HEK293T (cell line): ENCODE measurements at regions not wholly inside any gene's neighbourhood (a gene's known extent, or its start where the extent isn't known, plus 50 kb on each side); places are given as distances from the start of the nearest gene placed in this dataset.

ENCODE experiments used
- CTCF ChIA-PET: fragments of 350-600 bp; formaldehyde crosslinking; extraction: SDS; loops from one replicate; lab custom pipeline; 2021; ENCODE audit warnings: antibody characterized with exemption, inconsistent platforms; lab: Yijun Ruan, JAX
- POLR2A ChIA-PET: fragments of 350-600 bp; formaldehyde crosslinking; extraction: SDS; loops from one replicate; lab custom pipeline; 2020; ENCODE audit warnings: antibody characterized with exemption, inconsistent platforms; lab: Yijun Ruan, JAX
- DNase-seq: peaks from one replicate; pipeline ENCODE4 v3.0.0; 2012; ENCODE audit warnings: mixed read lengths; ENCODE audit errors: extremely low spot score
- ARNT ChIP-seq: fragments of 450-650 bp; IDR thresholded peaks from 2 replicates; pipeline ENCODE4 v1.6.1; 2017; ENCODE audit warnings: mild to moderate bottlenecking
- BHLHE40 ChIP-seq: fragments of 450-650 bp; IDR thresholded peaks from 2 replicates; pipeline ENCODE4 v1.6.1; 2016; ENCODE audit warnings: mild to moderate bottlenecking, moderate library complexity, borderline replicate concordance
- CTBP1 ChIP-seq: fragments of 450-650 bp; IDR thresholded peaks from 2 replicates; pipeline ENCODE4 v1.6.1; 2016; ENCODE audit warnings: borderline replicate concordance
- ELF4 ChIP-seq: fragments of 450-650 bp; IDR thresholded peaks from 2 replicates; pipeline ENCODE4 v1.6.1; 2017; ENCODE audit warnings: antibody characterized with exemption
- FOXA1 ChIP-seq: fragments of 450-650 bp; IDR thresholded peaks from 2 replicates; pipeline ENCODE4 v1.6.1; 2016; ENCODE audit warnings: mild to moderate bottlenecking
- FOXK2 ChIP-seq: fragments of 450-650 bp; IDR thresholded peaks from 2 replicates; pipeline ENCODE4 v1.6.1; 2016; ENCODE audit warnings: mild to moderate bottlenecking
- FOXM1 ChIP-seq: fragments of 450-650 bp; IDR thresholded peaks from 2 replicates; pipeline ENCODE4 v1.6.1; 2017; ENCODE audit warnings: mild to moderate bottlenecking, borderline replicate concordance
- HDGF ChIP-seq: fragments of 450-650 bp; IDR thresholded peaks from 2 replicates; pipeline ENCODE4 v1.6.1; 2017; ENCODE audit warnings: antibody characterized with exemption, borderline replicate concordance
- L3MBTL2 ChIP-seq: fragments of 450-650 bp; conservative IDR thresholded peaks from 2 replicates; pipeline ENCODE4 v1.6.1; 2016; ENCODE audit warnings: mild to moderate bottlenecking
- LEF1 ChIP-seq: fragments of 450-650 bp; IDR thresholded peaks from 2 replicates; pipeline ENCODE4 v1.6.1; 2017; ENCODE audit warnings: mild to moderate bottlenecking, borderline replicate concordance
- NFRKB ChIP-seq: fragments of 450-650 bp; IDR thresholded peaks from 2 replicates; pipeline ENCODE4 v1.6.1; 2016; ENCODE audit warnings: mild to moderate bottlenecking, moderate library complexity
- PKNOX1 ChIP-seq: fragments of 450-650 bp; IDR thresholded peaks from 2 replicates; pipeline ENCODE4 v1.6.1; 2016
- SP1 ChIP-seq: fragments of 450-650 bp; IDR thresholded peaks from 2 replicates; pipeline ENCODE4 v1.6.1; 2017
- SUZ12 ChIP-seq: fragments of 450-650 bp; IDR thresholded peaks from 2 replicates; pipeline ENCODE4 v1.6.1; 2016; ENCODE audit warnings: mild to moderate bottlenecking
- TARDBP ChIP-seq: fragments of 450-650 bp; IDR thresholded peaks from 2 replicates; pipeline ENCODE4 v1.6.1; 2016
- ZNF384 ChIP-seq: fragments of 450-650 bp; IDR thresholded peaks from 2 replicates; pipeline ENCODE4 v1.6.1; 2016

DNA sequence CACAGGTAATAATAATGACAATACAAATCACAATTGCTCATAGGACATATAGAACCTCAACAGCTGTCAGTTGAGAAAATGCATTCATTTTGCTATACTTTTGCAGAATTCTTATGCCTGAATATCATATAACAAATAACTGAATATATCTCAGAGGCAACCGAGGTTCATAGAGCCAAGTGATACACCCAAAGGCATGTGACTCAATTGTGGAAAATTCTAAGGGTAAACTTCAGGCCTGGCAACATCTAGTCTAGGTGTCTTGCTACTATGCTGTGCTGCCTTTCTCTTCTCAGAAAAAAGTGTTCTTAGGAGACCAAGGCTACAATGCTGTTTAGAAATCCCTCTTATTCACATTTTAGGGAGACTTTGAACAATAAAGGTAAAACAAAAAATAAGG is 270.7 kb downstream of the BAMBI start:
- DNase-seq = no peak
- ChIA-PET CTCF (interaction anchor here (1.9 kb wide), 1 partner anchor 9 kb away, joined by 7 read pairs; no protein-coding TSS in a partner anchor), POLR2A (no interaction called here)
- no peak for TF ChIP-seq CTBP1
- TF ChIP-seq ARNT = no peak
- TF ChIP-seq SP1 = no peak
- TF ChIP-seq LEF1 = no peak
- no peak for TF ChIP-seq ZNF384
- TF ChIP-seq FOXM1 = no peak
- no peak for TF ChIP-seq TARDBP
- no peak for TF ChIP-seq PKNOX1
- TF ChIP-seq FOXK2 = no peak
- TF ChIP-seq SUZ12 = no peak
- no peak for TF ChIP-seq FOXA1
- TF ChIP-seq HDGF = no peak
- no peak for TF ChIP-seq BHLHE40

DNA sequence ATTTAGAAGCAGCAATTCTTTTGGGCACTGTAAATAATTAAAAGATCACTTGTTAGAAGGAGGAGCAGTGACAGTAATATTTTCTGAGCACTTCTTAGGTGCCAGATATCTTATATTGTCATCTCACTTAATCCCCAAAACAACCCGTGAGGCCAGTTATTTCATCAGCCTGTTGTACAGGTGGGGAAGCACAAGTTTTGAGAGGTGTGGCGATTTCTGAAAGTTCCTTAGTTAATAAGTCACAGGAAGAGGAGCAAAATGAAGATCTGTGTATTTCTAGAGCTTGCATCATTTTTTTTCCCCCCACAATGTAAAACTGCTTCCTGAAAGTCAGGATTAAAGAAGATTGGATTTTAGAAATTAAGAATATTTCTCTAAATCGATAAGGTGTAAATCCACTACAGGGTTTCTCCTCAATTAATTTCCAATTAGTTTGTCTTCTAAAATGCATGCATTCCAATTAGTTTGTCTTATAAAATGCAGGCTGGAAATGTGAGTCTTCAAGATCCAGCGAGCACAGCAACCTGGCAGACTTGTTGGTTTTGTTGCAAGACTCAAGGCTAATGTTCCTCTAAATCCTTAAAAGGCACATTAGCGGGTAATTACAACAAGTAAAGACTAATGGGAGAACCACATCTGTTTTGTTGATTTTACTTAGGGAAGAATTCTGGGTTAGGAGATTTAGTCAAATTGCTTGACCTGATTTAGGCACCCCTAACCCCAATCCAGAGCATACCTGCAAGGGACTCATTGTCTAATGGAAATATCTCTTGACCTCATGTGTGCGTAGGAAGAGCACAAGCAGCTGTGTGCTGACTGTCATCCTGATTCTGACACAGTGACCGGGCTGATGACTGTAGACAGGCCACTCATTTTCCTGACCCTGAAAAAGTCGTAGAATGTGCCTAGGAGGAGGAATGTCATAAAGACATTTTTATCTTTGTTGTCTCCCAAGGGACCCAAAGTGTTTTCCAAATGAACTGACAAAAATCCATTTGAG is 272.0 kb downstream of the BAMBI start:
- CTCF ChIA-PET = interaction anchor here (1.3 to 1.9 kb wide), 2 partner anchors 10 kb away, joined by 7 read pairs; no protein-coding TSS in a partner anchor
- no peak for TF ChIP-seq TARDBP
- TF ChIP-seq HDGF = no peak
- TF ChIP-seq SP1 = no peak
- no peak for TF ChIP-seq ARNT
- TF ChIP-seq L3MBTL2 = no peak
- no peak for TF ChIP-seq FOXK2
- no peak for TF ChIP-seq SUZ12
- TF ChIP-seq PKNOX1 = no peak
- TF ChIP-seq ZNF384 = no peak
- no peak for TF ChIP-seq NFRKB
- no peak for TF ChIP-seq CTBP1
- POLR2A ChIA-PET = no interaction called here
- DNase-seq = no peak

GRCh38 chr10:28951484-28951883 is 274.2 kb downstream of the BAMBI start:
- POLR2A ChIA-PET = no interaction called here

DNA sequence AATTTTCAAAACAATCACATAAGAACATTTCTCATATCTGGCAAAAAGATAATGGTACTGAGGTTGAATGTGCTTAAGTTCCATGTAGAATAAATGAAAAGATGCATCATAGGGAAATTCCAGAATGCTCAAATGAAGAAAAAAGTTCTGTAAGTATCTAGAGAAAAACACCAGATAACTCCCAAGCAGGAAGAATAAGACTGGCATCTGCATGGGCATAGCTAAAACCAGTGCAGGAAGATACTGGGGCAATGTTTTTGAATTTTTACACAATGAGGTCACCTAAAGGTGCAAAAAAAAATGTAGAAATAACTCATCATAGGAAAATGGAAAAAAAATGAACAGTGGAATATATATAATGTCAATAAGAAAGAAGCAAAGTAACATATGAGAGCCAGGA is 275.2 kb downstream of the BAMBI start:
- ChIA-PET POLR2A (no interaction called here), CTCF (no interaction called here)
- TF ChIP-seq LEF1 (no peak), ELF4 (no peak), ARNT (no peak), FOXA1 (no peak), TARDBP (no peak), FOXM1 (no peak), SUZ12 (no peak), FOXK2 (no peak), L3MBTL2 (no peak), NFRKB (no peak), CTBP1 (no peak), HDGF (no peak), BHLHE40 (no peak), SP1 (no peak), PKNOX1 (no peak), ZNF384 (no peak)
- no peak for DNase-seq

More at GRCh38 chr10:28951484-28951883, 274.2 kb downstream of the BAMBI start:
- CTCF ChIA-PET = no interaction called here
- TF ChIP-seq L3MBTL2 (no peak), ARNT (no peak), LEF1 (no peak), FOXA1 (no peak), TARDBP (no peak)
- DNase-seq = no peak

DNA sequence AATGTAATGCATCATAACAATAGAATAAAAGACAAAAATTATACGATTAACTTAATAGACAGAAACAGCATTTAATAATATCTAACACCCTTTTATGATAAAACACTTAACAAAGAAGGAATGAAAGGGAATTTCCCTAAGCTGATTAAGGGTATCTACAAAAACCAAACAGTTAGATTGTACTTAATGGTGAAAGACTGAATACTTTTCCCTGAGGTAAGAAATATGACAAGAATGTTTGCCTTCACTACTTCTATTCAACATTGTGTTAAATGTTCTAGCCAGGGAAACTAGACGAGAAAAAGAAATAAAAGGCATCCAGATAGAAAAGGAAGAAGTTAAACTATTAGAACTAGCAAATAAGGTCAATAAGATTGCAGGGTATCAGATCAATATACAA is 276.9 kb downstream of the BAMBI start:
- ChIA-PET CTCF (interaction anchor here (0.6 kb wide), 1 partner anchor 705 kb away, joined by 3 read pairs; no protein-coding TSS in a partner anchor), POLR2A (no interaction called here)
- TF ChIP-seq FOXA1 = no peak
- TF ChIP-seq FOXM1 = no peak
- TF ChIP-seq FOXK2 = no peak
- TF ChIP-seq ZNF384 = no peak
- no peak for TF ChIP-seq L3MBTL2
- no peak for TF ChIP-seq CTBP1
- no peak for TF ChIP-seq NFRKB
- no peak for TF ChIP-seq SP1
- no peak for DNase-seq

GRCh38 chr10:28958468-28958867 is 281.1 kb downstream of the BAMBI start:
- no peak for DNase-seq
- ChIA-PET POLR2A (no interaction called here), CTCF (no interaction called here)
- TF ChIP-seq SUZ12 (no peak), PKNOX1 (no peak), FOXA1 (no peak), LEF1 (no peak), FOXK2 (no peak), FOXM1 (no peak), ARNT (no peak), ZNF384 (no peak)
